Endothelial cell of umbilical vein (primary cell): ENCODE measurements at regions not wholly inside any gene's neighbourhood (a gene's known extent, or its start where the extent isn't known, plus 50 kb on each side); places are given as distances from the start of the nearest gene placed in this dataset.

Source experiments
- BruUV-seq: library from RNA; stranded (reverse); fragments of 400-500 nt; replicated peaks from 2 replicates; lab custom pipeline; 2021; lab: Mats Ljungman, UMichigan
- CTCF ChIA-PET: fragments of 300-600, 350-600 bp; sonication (Branson Sonifier 250); formaldehyde crosslinking; loops from one replicate; lab custom pipeline; 2021; ENCODE audit warnings: antibody characterized with exemption, inconsistent platforms; lab: Charles Lee
- POLR2A ChIA-PET: fragments of 300-600, 350-600 bp; sonication (Branson Sonifier 250); formaldehyde crosslinking; loops from one replicate; lab custom pipeline; 2021; ENCODE audit warnings: antibody characterized with exemption, inconsistent platforms; lab: Charles Lee
- DNase-seq: peaks from one replicate; pipeline ENCODE4 v3.0.0-alpha.2; 2011; ENCODE audit warnings: low read depth, low spot score
- FAIRE-seq: peaks from 2 replicates; lab custom pipeline; 2011; peaks lifted over from hg19 to GRCh38; lab: Jason Lieb, UNC
- H2AFZ ChIP-seq: 2 replicates; pipeline ENCODE4 v1.6.0; 2012; ENCODE audit warnings: low read depth, low read length, control low read depth, inconsistent platforms
- H3K27ac ChIP-seq: 2 replicates; pipeline ENCODE4 v1.5.1; 2011; ENCODE audit warnings: low read depth, mild to moderate bottlenecking, control low read depth, low read length, moderate library complexity; ENCODE audit not compliant: insufficient read depth
- H3K27me3 ChIP-seq, 2 experiments: 2 replicates each; pipeline versions ENCODE4 v1.6.0 to v1.6.1; 2011; ENCODE audit warnings: low read length in 2 of 2, mixed read lengths in 1 of 2; ENCODE audit not compliant: control insufficient read depth in 2 of 2, insufficient read depth in 2 of 2
- H3K36me3 ChIP-seq, 2 experiments: 2 replicates in 1 of 2; 3 replicates in 1 of 2; pipeline ENCODE4 v1.5.1; 2011; ENCODE audit warnings: low read length in 2 of 2, mild to moderate bottlenecking in 1 of 2, moderate library complexity in 1 of 2; ENCODE audit not compliant: control insufficient read depth in 2 of 2, insufficient read depth in 2 of 2; ENCODE audit errors: extremely low read depth in 1 of 2
- H3K4me1 ChIP-seq: 3 replicates; pipeline ENCODE4 v1.5.1; 2011; ENCODE audit warnings: mild to moderate bottlenecking, low read length; ENCODE audit not compliant: control insufficient read depth, insufficient read depth; ENCODE audit errors: extremely low read depth
- H3K4me2 ChIP-seq: 2 replicates; pipeline ENCODE4 v1.6.1; 2011; ENCODE audit warnings: low read length, control low read depth, mixed read lengths; ENCODE audit not compliant: insufficient read depth
- H3K4me3 ChIP-seq, 3 experiments: fragments of 200-600 bp in 1 of 3; sonication (generic), shearing (Covaris generic) in 1 of 3; replicated peaks in 1 of 3; 2 replicates each; pipeline ENCODE4 v1.5.1; 2011 to 2016; ENCODE audit warnings: control low read depth in 3 of 3, low read length in 3 of 3, mild to moderate bottlenecking in 2 of 3, inconsistent platforms in 1 of 3, low read depth in 1 of 3, moderate library complexity in 1 of 3; ENCODE audit not compliant: insufficient read depth in 1 of 3
- H3K79me2 ChIP-seq: 2 replicates; pipeline ENCODE4 v1.6.0; 2012; ENCODE audit warnings: low read length, inconsistent platforms; ENCODE audit not compliant: control insufficient read depth, insufficient read depth
- H3K9ac ChIP-seq: replicated peaks from 2 replicates; pipeline ENCODE3; 2011; ENCODE audit warnings: low read length, control low read depth; ENCODE audit not compliant: insufficient read depth; ENCODE audit errors: extremely low read depth
- H3K9me1 ChIP-seq: replicated peaks from 3 replicates; pipeline ENCODE4 v1.6.0; 2011; ENCODE audit warnings: mild to moderate bottlenecking, low read length; ENCODE audit not compliant: control insufficient read depth, insufficient read depth; ENCODE audit errors: extremely low read depth
- H3K9me3 ChIP-seq: replicated peaks from 2 replicates; pipeline ENCODE4 v1.5.1; 2012; ENCODE audit warnings: low read length, inconsistent platforms; ENCODE audit not compliant: control insufficient read depth, insufficient read depth
- H4K20me1 ChIP-seq: replicated peaks from 2 replicates; pipeline ENCODE3; 2011; ENCODE audit warnings: mild to moderate bottlenecking, low read length; ENCODE audit not compliant: control insufficient read depth, insufficient read depth; ENCODE audit errors: extremely low read depth
- EZH2 ChIP-seq: IDR thresholded peaks from 2 replicates; pipeline ENCODE4 v1.6.1; 2012; ENCODE audit warnings: borderline replicate concordance, low read depth, mild to moderate bottlenecking, moderate library complexity, low read length, inconsistent platforms; ENCODE audit not compliant: severe bottlenecking
- FOS ChIP-seq: IDR thresholded peaks from 2 replicates; pipeline ENCODE4 v1.6.1; 2011; ENCODE audit warnings: mild to moderate bottlenecking, low read length, moderate library complexity, borderline replicate concordance; ENCODE audit not compliant: insufficient read depth
- GATA2 ChIP-seq: IDR thresholded peaks from 2 replicates; pipeline ENCODE4 v1.7.0; 2011; ENCODE audit warnings: low read depth, mild to moderate bottlenecking, moderate library complexity, mixed read lengths, low read length; ENCODE audit not compliant: insufficient read length, insufficient read depth
- JUN ChIP-seq: IDR thresholded peaks from 2 replicates; pipeline ENCODE4 v1.6.1; 2011; ENCODE audit warnings: borderline replicate concordance, low read depth; ENCODE audit not compliant: insufficient read length, insufficient read depth
- MYC ChIP-seq: IDR thresholded peaks from one replicate; pipeline ENCODE4 v1.6.1; 2011; ENCODE audit warnings: mild to moderate bottlenecking, low read depth, low read length
- POLR2A ChIP-seq: IDR thresholded peaks from 2 replicates; pipeline ENCODE4 v1.6.1; 2012; ENCODE audit warnings: low read depth, mild to moderate bottlenecking, control low read depth, low read length
- POLR2AphosphoS5 ChIP-seq: IDR thresholded peaks from 2 replicates; pipeline ENCODE4 v1.6.1; 2012; ENCODE audit warnings: low read depth, mild to moderate bottlenecking, control low read depth, low read length, moderate library complexity; ENCODE audit not compliant: insufficient read depth
- dilution Hi-C: fragments of 300-500 bp; cut with MboI; formaldehyde crosslinking; loops from one replicate; pipeline ENCODE4 v1.15.0; 2019; ENCODE audit warnings: low sequenced_read_pairs; ENCODE audit not compliant: extremely low pct_ligation_motif_present
- intact Hi-C: fragments of 100-400 bp; cut with micrococcal nuclease; formaldehyde crosslinking; loops from one replicate; pipeline ENCODE4 v1.10.0; 2022
- TF ChIP-seq, protein P1 (sequence below): IDR thresholded peaks from 2 replicates; pipeline ENCODE4 v1.6.1; 2011; ENCODE audit not compliant: insufficient read depth, insufficient read length
- TF ChIP-seq, protein P2 (sequence below), 2 donors: IDR thresholded peaks; 1 replicate in 1 of 2; 2 replicates in 1 of 2; pipeline ENCODE4 v1.5.1; 2011; ENCODE audit warnings: low read length in 2 of 2, mild to moderate bottlenecking in 2 of 2, moderate library complexity in 2 of 2, control low read depth in 1 of 2, inconsistent platforms in 1 of 2, low read depth in 1 of 2; ENCODE audit not compliant: insufficient read depth in 1 of 2; ENCODE audit errors: extremely low read depth in 1 of 2

DNA sequence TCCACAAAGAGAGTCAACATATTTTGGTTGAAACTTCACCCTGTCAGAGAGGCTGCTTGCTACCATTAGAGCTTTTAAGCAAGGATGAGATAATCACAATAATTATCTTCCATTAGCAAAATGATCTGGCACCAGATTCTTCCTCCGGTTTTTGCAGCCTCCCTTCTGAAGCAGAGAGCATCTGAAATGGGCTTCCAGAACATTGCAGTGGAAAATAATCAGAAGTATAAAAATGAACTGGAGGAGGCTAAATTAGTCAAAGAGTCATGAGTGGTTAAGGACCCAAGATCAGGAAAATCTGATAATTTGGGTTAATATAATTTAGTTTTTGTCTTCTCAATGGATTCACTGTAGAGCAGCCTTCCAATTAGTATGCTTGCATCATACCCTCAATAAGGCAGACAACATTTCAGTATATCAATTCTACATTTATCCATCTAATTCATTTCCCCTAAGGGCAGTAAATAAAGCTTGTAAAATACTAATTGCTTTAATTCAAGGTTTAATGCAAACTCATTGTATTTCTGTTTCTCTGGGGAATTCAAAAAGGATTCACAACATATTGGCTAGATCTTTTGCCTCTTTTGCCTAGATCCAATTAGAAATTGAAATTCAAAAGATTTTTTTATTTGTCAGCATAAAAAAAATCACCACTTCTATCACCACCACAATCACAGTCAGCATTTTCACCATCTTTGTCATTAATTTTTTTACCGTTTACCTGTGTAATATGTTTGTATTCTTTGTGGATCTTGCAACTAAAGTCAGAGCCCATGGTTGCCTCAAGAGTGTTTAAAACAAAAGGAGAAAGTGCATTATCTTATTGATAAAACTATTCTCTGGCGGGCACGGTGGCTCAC is 537.2 kb upstream of the DCC start:
- dilution Hi-C loops, result no loop called here
- Histone ChIP-seq H3K27me3 (no peaks in the 10 kb centered on the region), H3K4me1 (no peaks in the 10 kb centered on the region), H3K9ac (no peak overlapping the region), H3K27ac (no peak overlapping the region), H2AFZ (no peak overlapping the region), H3K4me3 (no peak overlapping the region), H3K9me3 (no peaks in the 10 kb centered on the region), H3K79me2 (no peaks in the 10 kb centered on the region), H3K4me2 (no peak overlapping the region), H4K20me1 (no peaks in the 10 kb centered on the region), H3K9me1 (no peaks in the 10 kb centered on the region), H3K36me3 (no peaks in the 10 kb centered on the region)
- ChIA-PET POLR2A (no interaction called here), CTCF (no interaction called here)
- intact Hi-C loops, result no loop called here
- no TSS peak for BruUV-seq
- TF ChIP-seq, protein P1, sequence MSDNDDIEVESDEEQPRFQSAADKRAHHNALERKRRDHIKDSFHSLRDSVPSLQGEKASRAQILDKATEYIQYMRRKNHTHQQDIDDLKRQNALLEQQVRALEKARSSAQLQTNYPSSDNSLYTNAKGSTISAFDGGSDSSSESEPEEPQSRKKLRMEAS, result no peak
- TF ChIP-seq POLR2A (no peak), POLR2AphosphoS5 (no peak), MYC (no peak), FOS (no peak), EZH2 (no peak), JUN (no peak), GATA2 (no peak)
- TF ChIP-seq, protein P2, sequence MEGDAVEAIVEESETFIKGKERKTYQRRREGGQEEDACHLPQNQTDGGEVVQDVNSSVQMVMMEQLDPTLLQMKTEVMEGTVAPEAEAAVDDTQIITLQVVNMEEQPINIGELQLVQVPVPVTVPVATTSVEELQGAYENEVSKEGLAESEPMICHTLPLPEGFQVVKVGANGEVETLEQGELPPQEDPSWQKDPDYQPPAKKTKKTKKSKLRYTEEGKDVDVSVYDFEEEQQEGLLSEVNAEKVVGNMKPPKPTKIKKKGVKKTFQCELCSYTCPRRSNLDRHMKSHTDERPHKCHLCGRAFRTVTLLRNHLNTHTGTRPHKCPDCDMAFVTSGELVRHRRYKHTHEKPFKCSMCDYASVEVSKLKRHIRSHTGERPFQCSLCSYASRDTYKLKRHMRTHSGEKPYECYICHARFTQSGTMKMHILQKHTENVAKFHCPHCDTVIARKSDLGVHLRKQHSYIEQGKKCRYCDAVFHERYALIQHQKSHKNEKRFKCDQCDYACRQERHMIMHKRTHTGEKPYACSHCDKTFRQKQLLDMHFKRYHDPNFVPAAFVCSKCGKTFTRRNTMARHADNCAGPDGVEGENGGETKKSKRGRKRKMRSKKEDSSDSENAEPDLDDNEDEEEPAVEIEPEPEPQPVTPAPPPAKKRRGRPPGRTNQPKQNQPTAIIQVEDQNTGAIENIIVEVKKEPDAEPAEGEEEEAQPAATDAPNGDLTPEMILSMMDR (IDR thresholded peaks at IDR 0.05; ENCODE audit: extremely low read depth in 1 of 2, insufficient read depth in 1 of 2, low read depth in 1 of 2, low read length in 2 of 2), result no peak
- FAIRE-seq (no peak), DNase-seq (no peak)
